ENCODE measurements at regions not wholly inside any gene's neighbourhood (a gene's known extent, or its start where the extent isn't known, plus 50 kb on each side); places are given as distances from the start of the nearest gene placed in this dataset.

DNA sequence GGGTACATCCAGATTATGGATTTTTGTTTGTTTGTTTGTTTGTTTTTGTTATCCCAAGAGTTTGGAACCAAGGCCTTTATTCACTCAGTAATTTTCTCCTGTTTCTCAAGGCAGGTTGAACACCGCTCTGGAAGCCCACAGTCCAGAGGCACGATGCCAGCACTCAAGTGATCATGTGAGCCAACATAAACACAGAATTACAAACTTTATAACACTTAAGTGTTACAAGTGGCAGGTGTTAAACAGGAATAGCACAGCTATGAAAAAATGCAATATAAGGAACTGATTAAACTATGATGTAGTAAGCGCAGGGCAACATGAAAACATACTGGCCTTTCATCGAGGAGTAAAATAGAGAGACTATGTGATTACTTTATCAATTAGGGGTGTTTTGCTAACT, 1885.8 kb upstream of the SEL1L start:
- H3K4me3 ChIP-seq (ENCODE audit: low read depth, low read length): no peak overlapping the region
- no peak for TF ChIP-seq CTCF (IDR thresholded peaks at IDR 0.05; ENCODE audit: low read depth, low read length)
- H3K27ac ChIP-seq (ENCODE audit: low read depth, low read length): no peak overlapping the region
- CTCF ChIA-PET: no interaction called here
- no peak for DNase-seq (ENCODE audit: low read depth, low spot score)
- no peaks in the 10 kb centered on the region for H3K9me3 ChIP-seq (ENCODE audit: control insufficient read depth, insufficient read depth, low read length)
- no peaks in the 10 kb centered on the region for H3K27me3 ChIP-seq (ENCODE audit: control insufficient read depth, insufficient read depth, low read length)
- POLR2A ChIA-PET: no interaction called here

GRCh38 chr14:83421711-83422110, 1888.1 kb upstream of the SEL1L start:
- no peak overlapping the region for H3K4me3 ChIP-seq (ENCODE audit: low read depth, low read length)
- no peak for DNase-seq (ENCODE audit: low read depth, low spot score)
- TF ChIP-seq CTCF (IDR thresholded peaks at IDR 0.05; ENCODE audit: low read depth, low read length): no peak
- H3K9me3 ChIP-seq (ENCODE audit: control insufficient read depth, insufficient read depth, low read length): no peaks in the 10 kb centered on the region
- CTCF ChIA-PET: no interaction called here
- POLR2A ChIA-PET: no interaction called here
- H3K27ac ChIP-seq (ENCODE audit: low read depth, low read length): no peak overlapping the region
- H3K27me3 ChIP-seq (ENCODE audit: control insufficient read depth, insufficient read depth, low read length): no peaks in the 10 kb centered on the region

- DNase-seq (ENCODE audit: low read depth, low spot score): no peak
- H3K27ac ChIP-seq (ENCODE audit: low read depth, low read length): no peak overlapping the region
- TF ChIP-seq CTCF (IDR thresholded peaks at IDR 0.05; ENCODE audit: low read depth, low read length): no peak
These were observed 1891.5 kb upstream of the SEL1L start for GRCh38 chr14:83425138-83425537.

GRCh38 chr14:83425706-83426105, 1892.1 kb upstream of the SEL1L start:
- Histone ChIP-seq H3K27ac (ENCODE audit: low read depth, low read length) (no peak overlapping the region), H3K9me3 (ENCODE audit: control insufficient read depth, insufficient read depth, low read length) (no peaks in the 10 kb centered on the region), H3K4me3 (ENCODE audit: low read depth, low read length) (no peak overlapping the region), H3K27me3 (ENCODE audit: control insufficient read depth, insufficient read depth, low read length) (no peaks in the 10 kb centered on the region)
- TF ChIP-seq CTCF (IDR thresholded peaks at IDR 0.05; ENCODE audit: low read depth, low read length): no peak
- ChIA-PET POLR2A (no interaction called here), CTCF (interaction anchor here (1.1 kb wide), 1 partner anchor 12 kb away, joined by 3 read pairs; no protein-coding TSS in a partner anchor)
- DNase-seq (ENCODE audit: low read depth, low spot score): no peak

More at GRCh38 chr14:83425138-83425537, 1891.5 kb upstream of the SEL1L start:
- POLR2A ChIA-PET: no interaction called here
- Histone ChIP-seq H3K4me3 (ENCODE audit: low read depth, low read length) (no peak overlapping the region), H3K9me3 (ENCODE audit: control insufficient read depth, insufficient read depth, low read length) (no peaks in the 10 kb centered on the region), H3K27me3 (ENCODE audit: control insufficient read depth, insufficient read depth, low read length) (no peaks in the 10 kb centered on the region)
- CTCF ChIA-PET: no interaction called here

GRCh38 chr14:83433618-83434017, 1900.0 kb upstream of the SEL1L start:
- no peaks in the 10 kb centered on the region for H3K27me3 ChIP-seq (ENCODE audit: control insufficient read depth, insufficient read depth, low read length)
- no peaks in the 10 kb centered on the region for H3K9me3 ChIP-seq (ENCODE audit: control insufficient read depth, insufficient read depth, low read length)
- H3K4me3 ChIP-seq (ENCODE audit: low read depth, low read length): no peak overlapping the region
- ChIA-PET CTCF (no interaction called here), POLR2A (no interaction called here)
- TF ChIP-seq CTCF (IDR thresholded peaks at IDR 0.05; ENCODE audit: low read depth, low read length): no peak
- no peak for DNase-seq (ENCODE audit: low read depth, low spot score)
- H3K27ac ChIP-seq (ENCODE audit: low read depth, low read length): no peak overlapping the region
